Glutamatergic neuron (in vitro differentiated cells): ENCODE measurements at regions not wholly inside any gene's neighbourhood (a gene's known extent, or its start where the extent isn't known, plus 50 kb on each side); places are given as distances from the start of the nearest gene placed in this dataset.

Experiments used
- DNase-seq: peaks from one replicate; pipeline ENCODE4 v3.0.0; 2022
- H3K27ac Mint-ChIP-seq: one replicate; pipeline ENCODE4 v1.8.0; 2020; ENCODE audit warnings: mild to moderate bottlenecking, mixed read lengths, inconsistent platforms; ENCODE audit not compliant: unreplicated experiment
- H3K27me3 Mint-ChIP-seq: one replicate; pipeline ENCODE4 v1.8.0; 2020; ENCODE audit warnings: mild to moderate bottlenecking, moderate library complexity, mixed read lengths, inconsistent platforms; ENCODE audit not compliant: unreplicated experiment
- H3K36me3 Mint-ChIP-seq: one replicate; pipeline ENCODE4 v1.8.0; 2020; ENCODE audit warnings: mild to moderate bottlenecking, mixed read lengths, inconsistent platforms; ENCODE audit not compliant: unreplicated experiment
- H3K4me1 Mint-ChIP-seq: one replicate; pipeline ENCODE4 v1.8.0; 2020; ENCODE audit warnings: mild to moderate bottlenecking, low read depth, mixed read lengths, inconsistent platforms; ENCODE audit not compliant: unreplicated experiment
- H3K4me3 Mint-ChIP-seq: one replicate; pipeline ENCODE4 v1.8.0; 2020; ENCODE audit warnings: mild to moderate bottlenecking, mixed read lengths, inconsistent platforms; ENCODE audit not compliant: unreplicated experiment
- H3K9me3 Mint-ChIP-seq: one replicate; pipeline ENCODE4 v1.8.0; 2020; ENCODE audit warnings: mild to moderate bottlenecking, moderate library complexity, mixed read lengths, inconsistent platforms; ENCODE audit not compliant: unreplicated experiment
- TF ChIP-seq, protein P1 (sequence below): fragments of 200-600 bp; sonication (generic); IDR thresholded peaks from one replicate; pipeline ENCODE4 v1.5.0; 2021; ENCODE audit not compliant: partially characterized antibody, unreplicated experiment

- H3K9me3 Mint-ChIP-seq = peaks cover 2% of the 10 kb centered on the region
- no peaks in the 10 kb centered on the region for H3K36me3 Mint-ChIP-seq
- DNase-seq = no peak
- H3K4me1 Mint-ChIP-seq = no peaks in the 10 kb centered on the region
- no peak overlapping the region for H3K27ac Mint-ChIP-seq
- no peaks in the 10 kb centered on the region for H3K27me3 Mint-ChIP-seq
- TF ChIP-seq, protein P1, sequence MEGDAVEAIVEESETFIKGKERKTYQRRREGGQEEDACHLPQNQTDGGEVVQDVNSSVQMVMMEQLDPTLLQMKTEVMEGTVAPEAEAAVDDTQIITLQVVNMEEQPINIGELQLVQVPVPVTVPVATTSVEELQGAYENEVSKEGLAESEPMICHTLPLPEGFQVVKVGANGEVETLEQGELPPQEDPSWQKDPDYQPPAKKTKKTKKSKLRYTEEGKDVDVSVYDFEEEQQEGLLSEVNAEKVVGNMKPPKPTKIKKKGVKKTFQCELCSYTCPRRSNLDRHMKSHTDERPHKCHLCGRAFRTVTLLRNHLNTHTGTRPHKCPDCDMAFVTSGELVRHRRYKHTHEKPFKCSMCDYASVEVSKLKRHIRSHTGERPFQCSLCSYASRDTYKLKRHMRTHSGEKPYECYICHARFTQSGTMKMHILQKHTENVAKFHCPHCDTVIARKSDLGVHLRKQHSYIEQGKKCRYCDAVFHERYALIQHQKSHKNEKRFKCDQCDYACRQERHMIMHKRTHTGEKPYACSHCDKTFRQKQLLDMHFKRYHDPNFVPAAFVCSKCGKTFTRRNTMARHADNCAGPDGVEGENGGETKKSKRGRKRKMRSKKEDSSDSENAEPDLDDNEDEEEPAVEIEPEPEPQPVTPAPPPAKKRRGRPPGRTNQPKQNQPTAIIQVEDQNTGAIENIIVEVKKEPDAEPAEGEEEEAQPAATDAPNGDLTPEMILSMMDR = no peak
- no peak overlapping the region for H3K4me3 Mint-ChIP-seq
Measured at GRCh38 chr2:57693965-57694364, 352.6 kb upstream of the VRK2 start.

- TF ChIP-seq, protein P1 = no peak
- no peak overlapping the region for H3K4me3 Mint-ChIP-seq
- no peaks in the 10 kb centered on the region for H3K27me3 Mint-ChIP-seq
- no peaks in the 10 kb centered on the region for H3K4me1 Mint-ChIP-seq
- no peak overlapping the region for H3K27ac Mint-ChIP-seq
- peak; percentile 29 for DNase-seq
- H3K9me3 Mint-ChIP-seq = no peaks in the 10 kb centered on the region
- H3K36me3 Mint-ChIP-seq = no peaks in the 10 kb centered on the region
Measured at GRCh38 chr2:57696016-57696415, 350.6 kb upstream of the VRK2 start.

GRCh38 chr2:57698392-57698791, 348.2 kb upstream of the VRK2 start:
- Mint-ChIP-seq H3K27me3 (no peaks in the 10 kb centered on the region), H3K4me3 (no peak overlapping the region), H3K36me3 (no peaks in the 10 kb centered on the region), H3K9me3 (no peaks in the 10 kb centered on the region), H3K27ac (no peak overlapping the region), H3K4me1 (no peaks in the 10 kb centered on the region)
- DNase-seq = no peak
- TF ChIP-seq, protein P1 = no peak

- no peak for DNase-seq
Measured at GRCh38 chr2:57698935-57699449, 347.6 kb upstream of the VRK2 start.

DNA sequence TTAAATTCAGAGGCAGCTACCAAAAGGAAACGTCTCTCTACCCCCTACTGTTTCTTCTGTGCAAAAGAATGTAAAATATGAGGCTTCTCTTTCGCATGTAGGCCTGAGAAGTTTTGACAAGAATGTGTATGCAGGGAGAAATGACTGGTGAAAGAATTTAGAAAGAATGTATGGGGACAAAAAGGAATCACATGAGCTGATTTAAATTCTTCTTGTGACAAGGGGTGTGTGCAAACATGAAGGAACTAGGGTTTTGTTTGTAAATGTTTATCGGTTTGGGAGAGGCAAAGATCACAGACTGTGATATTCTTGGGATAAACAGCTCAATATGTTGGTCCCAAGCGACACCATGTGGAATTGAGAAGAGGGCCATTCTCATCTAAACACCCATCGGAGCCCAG, 345.2 kb upstream of the VRK2 start:
- no peak overlapping the region for H3K27ac Mint-ChIP-seq
- TF ChIP-seq, protein P1 = no peak
- H3K4me3 Mint-ChIP-seq = no peak overlapping the region
- H3K9me3 Mint-ChIP-seq = no peaks in the 10 kb centered on the region
- no peaks in the 10 kb centered on the region for H3K4me1 Mint-ChIP-seq
- DNase-seq = no peak
- H3K27me3 Mint-ChIP-seq = no peaks in the 10 kb centered on the region
- no peaks in the 10 kb centered on the region for H3K36me3 Mint-ChIP-seq

More at GRCh38 chr2:57698935-57699449, 347.6 kb upstream of the VRK2 start:
- H3K4me3 Mint-ChIP-seq = no peak overlapping the region
- H3K27ac Mint-ChIP-seq = no peak overlapping the region
- TF ChIP-seq, protein P1 = no peak
- H3K36me3 Mint-ChIP-seq = no peaks in the 10 kb centered on the region
- H3K4me1 Mint-ChIP-seq = no peaks in the 10 kb centered on the region
- no peaks in the 10 kb centered on the region for H3K27me3 Mint-ChIP-seq
- no peaks in the 10 kb centered on the region for H3K9me3 Mint-ChIP-seq
